A673 (cell line): ENCODE measurements at regions not wholly inside any gene's neighbourhood (a gene's known extent, or its start where the extent isn't known, plus 50 kb on each side); places are given as distances from the start of the nearest gene placed in this dataset.
A peak's percentile ranks its signal among the peaks of the same experiment; 100 is the strongest.
"Not testable (repeated sequence)": the region's sequence is repeated elsewhere in the genome, so short reads cannot be mapped to it uniquely, and the experiment has no call there.

ENCODE experiments used
- BruUV-seq: library from RNA; stranded (reverse); fragments of 400-500 nt; replicated peaks from 2 replicates; lab custom pipeline; 2021; lab: Mats Ljungman, UMichigan
- CTCF ChIA-PET: fragments of 300-600 bp; sonication (Branson Sonifier 250); formaldehyde crosslinking; loops from one replicate; lab custom pipeline; 2022; ENCODE audit warnings: antibody characterized with exemption; lab: Charles Lee
- POLR2A ChIA-PET: fragments of 300-600 bp; sonication (Branson Sonifier 250); formaldehyde crosslinking; loops from one replicate; lab custom pipeline; 2022; ENCODE audit warnings: antibody characterized with exemption; ENCODE audit not compliant: low non-redundant PET; lab: Charles Lee
- DNase-seq: peaks from one replicate; pipeline ENCODE4 v3.0.0-alpha.2; 2015; ENCODE audit warnings: low spot score
- H3K27ac ChIP-seq: fragments of 200-600 bp; sonication (generic); 2 replicates; pipeline ENCODE4 v1.5.1; 2016; ENCODE audit warnings: mixed run types, low read depth, mild to moderate bottlenecking, mixed read lengths, antibody characterized with exemption, low read length; ENCODE audit not compliant: poor library complexity, severe bottlenecking
- H3K27me3 ChIP-seq: fragments of 200-600 bp; sonication (generic); replicated peaks from 2 replicates; pipeline ENCODE4 v1.6.1; 2017; ENCODE audit warnings: mixed run types, low read depth, mild to moderate bottlenecking, mixed read lengths, antibody characterized with exemption, low read length; ENCODE audit not compliant: insufficient read depth, poor library complexity
- H3K36me3 ChIP-seq: fragments of 200-600 bp; sonication (generic); 2 replicates; pipeline ENCODE4 v1.6.1; 2016; ENCODE audit warnings: mixed run types, mild to moderate bottlenecking, mixed read lengths, antibody characterized with exemption, low read length; ENCODE audit not compliant: insufficient read depth, poor library complexity, severe bottlenecking
- H3K4me1 ChIP-seq: fragments of 200-600 bp; sonication (generic); 2 replicates; pipeline ENCODE4 v1.6.1; 2017; ENCODE audit warnings: mixed run types, mild to moderate bottlenecking, mixed read lengths, antibody characterized with exemption, low read length; ENCODE audit not compliant: insufficient read depth, poor library complexity, severe bottlenecking
- H3K4me3 ChIP-seq: fragments of 200-600 bp; sonication (generic); 2 replicates; pipeline ENCODE4 v1.5.1; 2016; ENCODE audit warnings: low read depth, mixed run types, mild to moderate bottlenecking, mixed read lengths, low read length; ENCODE audit not compliant: poor library complexity, severe bottlenecking
- H3K9me3 ChIP-seq: fragments of 200-600 bp; sonication (generic); 2 replicates; pipeline ENCODE4 v1.6.1; 2016; ENCODE audit warnings: mixed run types, low read depth, mild to moderate bottlenecking, mixed read lengths, antibody characterized with exemption, low read length; ENCODE audit not compliant: poor library complexity, severe bottlenecking
- CTCF ChIP-seq: fragments of 300-800, 200-600 bp; sonication (generic); conservative IDR thresholded peaks from 2 replicates; pipeline ENCODE4 v1.5.1; 2017; ENCODE audit warnings: low read depth, mild to moderate bottlenecking, antibody characterized with exemption, low read length, moderate library complexity, mixed read lengths
- EZH2 ChIP-seq: fragments of 200-600 bp; sonication (generic); IDR thresholded peaks from 2 replicates; pipeline ENCODE4 v1.6.1; 2017; ENCODE audit warnings: borderline replicate concordance, low read depth, mild to moderate bottlenecking, mixed read lengths, antibody characterized with exemption, low read length; ENCODE audit not compliant: poor library complexity, severe bottlenecking
- intact Hi-C: fragments of 100-400 bp; cut with micrococcal nuclease; formaldehyde crosslinking; loops from one replicate; pipeline ENCODE4 v1.10.0; 2022; ENCODE audit not compliant: unreplicated experiment

DNA sequence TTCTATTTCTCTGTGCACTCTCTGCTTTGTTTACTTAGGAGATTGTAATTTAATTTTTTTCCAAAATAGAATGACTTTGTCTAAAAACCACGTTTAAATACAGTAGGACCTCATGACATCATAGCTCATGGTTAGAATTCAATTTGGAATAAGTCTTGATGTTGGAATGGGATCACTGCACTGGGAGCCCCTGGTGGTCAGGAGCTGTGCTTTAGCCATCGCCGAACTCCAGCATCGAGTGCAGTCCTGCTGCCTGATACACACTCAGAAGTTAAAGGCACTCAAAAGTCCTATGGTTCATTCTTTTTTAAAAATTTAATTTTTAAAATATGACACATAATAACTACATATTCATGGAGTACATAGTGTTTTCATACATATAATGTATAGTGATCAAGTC, 75.1 kb downstream of the TEX35 start:
- no peak for TF ChIP-seq EZH2
- TF ChIP-seq CTCF: 0 out of 2 replicates have a peak, but pooled peaks have one; percentile 17
- ChIA-PET POLR2A (no interaction called here), CTCF (no interaction called here)
- Histone ChIP-seq H3K27ac (no peak overlapping the region), H3K36me3 (no peaks in the 10 kb centered on the region), H3K9me3 (no peaks in the 10 kb centered on the region), H3K4me3 (no peak overlapping the region), H3K27me3 (peaks cover 23% of the 10 kb centered on the region), H3K4me1 (no peaks in the 10 kb centered on the region)
- no TSS peak for BruUV-seq
- intact Hi-C loops: no loop called here
- no peak for DNase-seq

- H3K9me3 ChIP-seq, H3K27ac ChIP-seq, DNase-seq, H3K4me3 ChIP-seq, BruUV-seq, H3K36me3 ChIP-seq, H3K4me1 ChIP-seq, intact Hi-C loops, POLR2A ChIA-PET, CTCF ChIA-PET: not testable (repeated sequence)
- H3K27me3 ChIP-seq: peaks cover 23% of the 10 kb centered on the region
Observed at GRCh38 chr1:178589042-178589441, 76.1 kb downstream of the TEX35 start.

- H3K36me3 ChIP-seq, DNase-seq, intact Hi-C loops, POLR2A ChIA-PET, CTCF ChIA-PET, H3K27ac ChIP-seq, H3K4me3 ChIP-seq, H3K9me3 ChIP-seq, BruUV-seq, H3K4me1 ChIP-seq: not testable (repeated sequence)
- peaks cover 23% of the 10 kb centered on the region for H3K27me3 ChIP-seq
Observed at GRCh38 chr1:178591811-178592210, 78.9 kb downstream of the TEX35 start.

- Histone ChIP-seq H3K27me3 (peaks cover 23% of the 10 kb centered on the region), H3K27ac (no peak overlapping the region), H3K4me3 (no peak overlapping the region), H3K4me1 (no peaks in the 10 kb centered on the region), H3K9me3 (no peaks in the 10 kb centered on the region), H3K36me3 (no peaks in the 10 kb centered on the region)
- no peak for DNase-seq
- POLR2A ChIA-PET: no interaction called here
- CTCF ChIA-PET: no interaction called here
- intact Hi-C loops: no loop called here
- TF ChIP-seq EZH2: no peak
- no peak for TF ChIP-seq CTCF
- BruUV-seq: no TSS peak
Observed at GRCh38 chr1:178593515-178593914, 80.6 kb downstream of the TEX35 start.
